GM19455 (cell line): ENCODE measurements at regions not wholly inside any gene's neighbourhood (a gene's known extent, or its start where the extent isn't known, plus 50 kb on each side); places are given as distances from the start of the nearest gene placed in this dataset.
A peak's percentile ranks its signal among the peaks of the same experiment; 100 is the strongest.

Experiments used
- ATAC-seq: cut with Tn5 transposase; IDR thresholded peaks from one replicate; pipeline ENCODE4 v1.9.1; 2021; ENCODE audit not compliant: unreplicated experiment

DNA sequence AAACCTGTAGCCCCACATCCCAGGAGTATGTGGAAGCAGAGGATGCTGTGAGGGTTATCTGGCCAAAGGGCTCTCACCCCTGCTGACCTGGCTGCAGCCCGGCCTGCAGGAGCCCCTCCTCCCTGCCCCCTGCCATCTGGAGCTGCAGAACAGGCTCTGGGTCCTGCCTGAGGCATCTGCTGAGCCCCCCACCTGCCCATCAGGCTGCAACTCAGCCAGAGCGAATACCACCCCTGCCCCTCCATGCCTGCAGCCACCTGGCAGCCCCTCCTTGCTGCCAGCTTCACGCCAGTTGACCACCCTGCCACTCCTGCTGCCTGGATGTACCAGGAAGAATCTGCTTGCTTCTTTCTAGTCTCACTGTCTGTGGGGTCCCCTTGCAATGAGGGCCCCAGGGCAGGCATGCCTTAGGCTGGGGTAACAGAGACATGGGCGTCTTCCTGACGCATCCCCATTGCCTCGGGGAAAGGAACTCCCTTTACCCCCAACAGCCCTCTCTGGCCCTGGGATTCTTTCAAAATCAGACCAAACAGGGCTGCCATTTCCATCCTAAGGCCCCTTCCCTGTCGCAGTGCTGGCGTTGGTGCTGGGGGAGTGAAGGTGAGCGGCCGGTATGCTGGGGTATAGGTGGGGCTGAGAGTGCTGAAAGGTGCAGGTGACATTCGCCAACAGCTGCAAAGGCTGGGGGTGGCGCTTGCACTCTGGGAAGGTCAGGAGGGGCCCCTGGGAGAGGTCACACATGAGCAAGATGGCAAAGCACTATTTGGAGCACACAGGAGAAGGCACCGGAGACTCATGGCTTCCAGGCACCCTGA is 1334.6 kb downstream of the TBC1D22A start:
- peak; percentile 10 for ATAC-seq

DNA sequence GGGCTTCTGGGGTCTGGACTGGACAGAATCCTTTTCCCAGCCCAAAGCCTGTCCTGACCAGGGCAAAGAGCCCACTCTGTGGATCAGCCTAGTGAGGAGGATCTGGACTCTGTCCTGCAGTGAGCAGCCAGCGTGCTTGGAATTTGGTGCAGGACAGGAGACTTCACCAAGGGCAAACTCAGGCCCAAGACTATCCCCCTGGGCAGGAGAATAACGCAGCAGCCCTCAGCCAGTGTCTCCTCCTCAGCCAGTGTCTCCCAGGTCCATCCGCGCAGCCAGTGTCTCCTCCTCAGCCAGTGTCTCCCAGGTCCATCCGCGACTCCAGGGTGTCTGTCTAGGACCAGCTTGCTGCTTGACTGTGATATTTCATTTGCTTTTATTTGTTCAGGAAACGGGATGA is 1334.0 kb downstream of the TBC1D22A start:
- no peak for ATAC-seq

DNA sequence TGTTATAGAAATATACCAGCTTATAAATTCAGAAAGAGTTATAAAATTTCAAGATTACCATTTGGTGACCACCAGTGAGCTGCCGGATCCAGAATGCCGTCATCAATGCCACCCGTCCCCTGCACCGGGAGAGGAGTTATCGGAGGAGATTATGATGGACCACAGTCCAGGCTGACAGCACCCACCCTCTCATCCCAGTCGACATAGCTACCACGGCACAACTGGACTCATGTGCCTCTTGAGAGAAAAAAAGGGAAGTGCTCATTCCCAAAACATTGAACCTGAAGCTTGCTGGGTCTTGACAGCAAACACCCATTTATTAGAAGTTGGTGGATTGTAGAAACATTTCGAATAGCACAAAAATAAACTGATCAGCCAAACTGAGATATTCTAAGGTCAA is 1331.5 kb downstream of the TBC1D22A start:
- no peak for ATAC-seq

DNA sequence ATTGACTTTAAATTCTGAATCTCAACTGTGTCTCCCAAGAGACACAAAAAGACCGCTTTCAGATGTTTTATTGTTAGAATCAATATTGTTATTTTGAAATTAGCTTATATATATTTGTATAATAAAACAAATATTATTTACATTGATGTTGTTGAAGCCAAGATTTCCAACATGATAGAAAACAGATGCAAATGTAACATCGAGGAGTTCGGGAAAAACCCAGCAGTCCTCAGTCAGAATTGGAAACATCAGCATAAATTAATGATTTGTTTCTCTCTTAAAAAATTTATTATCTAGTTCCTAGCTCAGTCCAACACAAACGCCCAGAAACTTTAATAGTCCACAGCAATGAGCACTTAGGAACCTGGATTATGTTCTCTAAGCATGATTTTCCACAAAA is 1330.4 kb downstream of the TBC1D22A start:
- no peak for ATAC-seq

DNA sequence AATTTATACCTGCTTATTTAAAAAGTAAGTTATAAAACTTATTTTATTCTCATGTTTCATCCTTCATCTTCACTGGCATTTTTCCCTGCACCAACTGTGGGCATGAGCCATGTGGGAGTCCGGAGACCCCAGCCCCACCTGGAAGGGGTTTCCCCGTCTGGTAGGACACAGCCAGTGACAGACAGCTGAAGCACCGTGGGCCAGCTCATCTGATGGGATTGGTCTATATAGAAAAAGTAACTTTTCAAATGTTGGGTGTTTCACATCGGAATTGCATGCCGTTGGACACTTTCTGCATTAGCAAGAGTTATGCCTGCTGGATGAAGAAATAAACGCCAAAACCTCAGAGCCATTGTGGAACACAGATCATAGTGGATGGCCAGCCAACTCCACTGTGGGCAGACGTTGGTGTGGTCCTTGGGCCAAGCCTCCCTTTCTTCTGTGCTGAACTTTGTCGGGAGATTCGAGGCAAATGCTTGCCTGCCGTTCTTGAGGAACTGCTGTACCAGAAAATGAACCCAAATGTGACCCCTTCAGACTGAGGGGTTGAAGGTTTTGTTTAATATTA is 1329.3 kb downstream of the TBC1D22A start:
- no peak for ATAC-seq

DNA sequence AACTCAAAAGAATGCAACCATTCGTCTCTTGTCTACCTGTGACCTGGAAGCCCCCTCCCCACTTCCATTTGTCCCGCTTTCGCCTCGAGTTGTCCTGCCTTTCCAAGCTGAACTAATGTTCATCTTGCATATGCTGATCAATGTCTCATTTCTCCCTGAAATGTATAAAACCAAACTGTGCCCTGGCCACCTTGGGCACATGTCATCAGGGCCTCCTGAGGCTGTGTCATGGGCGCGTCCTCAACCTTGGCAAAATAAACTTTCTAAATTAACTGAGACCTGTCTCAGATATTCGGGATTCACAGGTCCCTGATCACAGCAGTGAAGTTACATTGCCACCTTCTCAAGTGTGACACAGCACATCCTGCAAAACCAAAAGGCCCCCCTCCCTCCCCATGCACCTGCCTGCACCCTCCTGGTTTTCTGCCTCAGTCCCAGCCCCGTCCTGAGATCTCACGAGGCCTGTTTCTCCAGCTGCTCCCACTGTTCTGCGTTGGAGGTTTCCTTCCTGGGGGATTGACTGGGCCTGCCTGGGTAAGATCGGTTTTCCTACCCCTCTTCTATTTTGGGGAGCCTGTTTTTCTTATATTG is 1328.7 kb downstream of the TBC1D22A start:
- no peak for ATAC-seq

DNA sequence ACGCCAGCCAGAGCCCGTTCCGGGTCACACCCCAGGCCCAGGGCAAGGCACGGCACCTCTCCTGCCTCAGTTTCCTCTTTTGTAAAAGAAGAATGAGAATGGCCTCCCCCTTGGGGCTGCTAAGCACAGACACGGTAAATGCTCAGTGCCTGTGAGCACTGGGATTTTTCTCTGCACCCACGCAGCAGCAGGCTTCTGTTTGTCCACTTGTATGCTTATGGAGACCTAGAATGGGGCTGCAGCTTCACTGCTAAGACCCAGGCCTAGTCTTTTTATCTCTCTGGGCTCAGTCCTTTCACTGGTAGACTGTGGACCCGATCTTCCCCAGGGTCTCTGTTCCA is 1327.9 kb downstream of the TBC1D22A start:
- ATAC-seq: no peak

DNA sequence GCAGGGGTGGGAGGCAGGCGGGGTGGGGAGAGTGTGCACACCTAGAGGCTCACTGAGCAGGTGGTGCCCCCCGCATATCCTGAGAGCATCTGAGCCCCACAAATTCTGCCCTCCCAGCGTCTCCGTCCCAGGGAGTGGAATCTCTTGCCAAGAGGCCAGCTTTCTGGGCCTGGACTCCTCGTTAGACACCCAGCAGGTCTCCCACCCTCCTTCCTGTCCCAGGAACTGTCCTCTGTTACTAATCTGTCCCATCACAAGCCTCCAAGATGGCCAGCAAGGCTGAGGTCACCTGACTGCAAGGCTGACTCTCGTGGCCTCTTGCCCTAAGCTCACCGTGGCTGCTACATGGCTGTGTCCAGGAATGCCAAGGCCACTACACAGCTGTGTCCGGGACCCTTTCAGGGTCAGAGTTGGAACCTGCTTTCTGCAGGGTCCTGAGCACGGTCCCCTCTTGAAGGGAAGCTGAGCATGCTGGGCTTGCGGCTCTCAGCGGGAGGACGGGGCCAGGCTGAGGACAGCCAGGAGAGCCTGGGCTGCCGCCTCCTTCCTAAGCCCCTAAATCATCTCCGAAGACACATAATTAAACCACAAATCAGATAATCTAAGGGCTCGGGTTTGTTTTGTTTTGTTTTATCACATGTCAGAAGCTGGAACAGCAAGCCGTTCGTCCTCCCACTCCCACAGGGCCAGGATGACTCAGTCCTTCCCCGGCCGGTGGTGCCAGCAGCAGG is 1327.3 kb downstream of the TBC1D22A start:
- ATAC-seq: no peak

DNA sequence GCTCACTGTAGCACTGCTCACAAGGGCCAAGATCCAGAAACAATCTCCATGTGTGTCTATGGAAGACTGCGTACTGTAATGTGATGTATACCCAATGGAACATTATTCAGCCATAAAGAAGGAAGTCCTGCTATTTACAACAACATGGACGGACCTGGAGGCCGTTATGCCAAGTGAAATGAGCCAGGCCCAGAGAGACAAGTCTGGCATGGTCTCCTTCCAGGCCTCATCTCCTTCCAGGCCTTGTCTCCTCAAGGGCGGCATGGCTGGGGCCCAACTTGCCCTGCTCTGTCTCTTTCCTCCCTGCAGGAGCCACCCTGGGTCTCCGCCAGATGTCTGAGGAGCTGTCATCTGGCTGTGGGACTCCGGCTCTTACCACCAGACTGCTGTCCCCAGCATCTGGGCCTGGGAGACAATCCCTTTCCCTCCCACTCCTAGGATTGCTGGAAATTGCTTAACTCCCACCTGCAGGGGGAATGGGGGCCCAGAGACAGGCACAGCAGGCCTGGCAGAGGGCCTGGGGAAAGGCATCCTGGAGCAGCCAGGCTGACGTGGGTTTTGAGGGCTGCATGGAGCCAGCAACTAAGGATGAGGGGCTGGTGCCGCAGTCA is 1326.6 kb downstream of the TBC1D22A start:
- no peak for ATAC-seq

DNA sequence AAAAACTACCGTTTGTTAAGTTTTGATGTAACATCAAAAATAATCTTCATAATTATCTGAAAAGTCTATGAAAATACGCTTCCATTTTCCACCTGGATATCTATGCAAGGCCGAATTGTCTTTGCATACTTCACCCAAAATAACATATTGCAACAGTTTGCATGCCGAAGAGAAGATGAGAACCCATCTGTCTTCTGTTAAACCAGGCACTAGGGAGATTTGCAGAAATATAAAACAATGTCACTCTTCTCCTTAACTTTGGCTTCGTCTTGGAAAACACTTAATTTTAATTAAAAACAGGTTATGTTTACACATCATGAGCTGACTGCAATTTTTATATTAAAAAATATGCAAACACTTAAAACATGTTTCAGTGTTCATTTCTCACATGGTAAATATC is 1325.8 kb downstream of the TBC1D22A start:
- no peak for ATAC-seq

DNA sequence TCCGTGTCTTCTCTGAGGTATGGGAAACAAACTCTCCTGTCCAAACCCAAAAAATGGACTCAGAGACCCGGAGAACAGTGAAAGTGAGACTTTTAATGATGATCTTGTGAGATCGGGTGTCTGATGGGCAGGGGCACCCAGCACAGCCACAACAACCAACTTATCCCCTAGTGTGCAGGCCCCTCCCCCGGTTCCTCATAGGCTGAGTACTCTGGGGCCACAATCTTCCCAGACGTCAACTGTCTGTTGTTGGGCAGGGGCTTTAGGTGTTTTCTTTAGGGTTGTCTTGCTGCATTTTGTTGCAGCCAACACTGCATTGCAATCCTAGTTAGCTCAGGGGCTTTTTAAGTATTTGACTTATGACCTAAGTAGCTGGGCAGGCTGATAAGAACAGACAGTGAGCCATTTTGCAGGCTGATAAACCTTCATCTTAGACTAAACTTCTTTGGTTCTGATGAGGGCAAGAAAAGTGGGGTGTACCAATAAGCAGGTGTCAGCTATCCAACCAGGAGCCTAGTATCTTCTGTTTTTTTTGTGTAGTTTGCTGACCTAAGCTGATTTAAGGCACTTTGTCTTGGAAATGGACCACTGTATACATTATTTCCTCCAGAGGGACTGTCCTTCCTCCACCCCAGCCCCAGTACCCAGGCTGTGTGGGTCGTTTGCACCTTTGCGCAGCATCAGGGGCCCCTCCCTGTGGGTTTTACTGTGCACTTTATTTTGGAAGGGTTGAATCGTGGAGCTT is 1323.6 kb downstream of the TBC1D22A start:
- ATAC-seq: no peak

DNA sequence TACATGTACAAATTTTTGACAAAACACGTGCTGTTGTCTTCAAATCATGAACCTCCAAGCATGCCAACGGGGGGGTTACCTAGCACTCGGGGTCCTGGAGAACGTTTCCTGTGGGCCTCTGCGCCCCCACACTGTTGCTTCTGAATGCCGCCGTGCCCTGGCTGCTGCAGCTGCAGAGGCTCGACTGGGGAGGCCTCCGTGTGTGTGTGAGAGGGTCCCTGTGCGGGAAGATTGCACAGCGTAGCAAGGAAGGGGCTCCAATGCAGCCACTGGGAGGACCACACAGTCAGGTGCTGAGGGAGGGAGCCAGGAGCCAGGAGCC is 1322.2 kb downstream of the TBC1D22A start:
- no peak for ATAC-seq

DNA sequence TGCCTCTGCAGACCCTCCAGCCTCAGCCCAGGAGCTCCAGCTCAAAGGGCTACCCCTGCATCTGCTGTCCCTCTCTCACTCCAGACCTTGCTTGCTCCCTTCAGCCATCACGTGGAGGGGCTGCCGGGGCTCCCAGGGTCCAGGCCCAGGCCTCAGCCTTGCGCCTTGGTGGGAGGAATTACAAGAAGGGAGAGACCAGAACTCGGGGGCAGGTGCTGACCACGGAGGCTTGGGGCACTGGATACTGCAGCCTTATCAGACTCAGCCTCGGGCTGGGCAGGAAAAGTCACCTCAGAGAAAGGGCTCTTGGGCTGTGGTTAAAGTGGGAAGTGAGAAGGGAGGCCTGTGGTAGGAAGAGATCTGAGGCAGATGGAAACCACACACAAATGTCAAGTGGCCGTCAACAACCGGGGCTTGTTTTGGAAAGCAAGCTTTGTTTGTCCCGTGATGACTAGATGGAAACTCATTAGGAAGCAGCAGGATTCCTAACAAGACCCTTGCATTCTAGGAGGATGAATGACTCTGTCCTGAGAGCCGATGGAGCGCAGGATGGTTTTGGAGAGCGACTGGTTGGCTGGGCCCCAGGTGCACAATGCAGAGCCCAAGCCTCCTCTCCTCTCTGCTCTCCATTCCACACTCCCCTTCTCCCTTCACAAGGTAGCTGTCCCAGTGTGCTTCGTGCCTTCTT is 1321.7 kb downstream of the TBC1D22A start:
- ATAC-seq: no peak

DNA sequence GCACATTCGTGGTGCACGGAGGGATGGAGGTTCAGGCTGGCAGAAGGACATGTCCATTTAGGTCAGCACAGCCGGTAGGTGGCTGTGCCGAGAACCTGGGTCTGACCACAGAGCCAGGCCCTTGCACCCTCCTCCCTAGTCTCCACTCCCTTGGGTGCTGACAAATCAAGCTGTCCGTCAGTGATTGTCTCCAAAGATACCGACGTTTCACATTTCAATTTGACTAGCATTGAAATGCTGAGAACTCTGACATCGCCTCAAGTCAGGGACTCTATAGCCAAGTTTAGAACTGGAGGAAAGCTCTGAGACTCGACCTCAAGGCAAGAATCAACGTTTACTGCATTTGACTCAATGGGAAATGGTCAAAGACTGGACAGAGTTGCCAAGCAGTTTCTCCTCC is 1321.1 kb downstream of the TBC1D22A start:
- ATAC-seq: no peak

DNA sequence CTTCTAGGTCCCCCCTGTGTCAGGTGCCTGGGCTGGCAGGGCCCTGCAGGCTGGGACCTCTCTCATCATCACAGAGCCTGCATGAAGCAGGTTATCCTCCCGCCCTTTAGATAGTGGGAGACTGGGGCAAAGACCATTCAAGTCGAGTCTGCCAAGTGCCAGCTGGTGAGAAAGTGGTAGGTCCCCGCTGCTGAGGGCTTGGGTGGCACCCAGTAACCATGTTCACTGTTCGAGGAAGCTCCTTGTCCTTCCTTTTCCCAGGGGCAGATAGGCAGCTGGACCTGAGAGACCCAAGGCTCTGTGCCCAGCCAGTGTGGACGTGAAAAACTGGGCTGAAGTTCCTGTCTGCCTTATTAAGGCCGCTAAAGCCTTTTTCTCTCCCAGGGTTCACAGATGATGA is 1319.8 kb downstream of the TBC1D22A start:
- no peak for ATAC-seq

DNA sequence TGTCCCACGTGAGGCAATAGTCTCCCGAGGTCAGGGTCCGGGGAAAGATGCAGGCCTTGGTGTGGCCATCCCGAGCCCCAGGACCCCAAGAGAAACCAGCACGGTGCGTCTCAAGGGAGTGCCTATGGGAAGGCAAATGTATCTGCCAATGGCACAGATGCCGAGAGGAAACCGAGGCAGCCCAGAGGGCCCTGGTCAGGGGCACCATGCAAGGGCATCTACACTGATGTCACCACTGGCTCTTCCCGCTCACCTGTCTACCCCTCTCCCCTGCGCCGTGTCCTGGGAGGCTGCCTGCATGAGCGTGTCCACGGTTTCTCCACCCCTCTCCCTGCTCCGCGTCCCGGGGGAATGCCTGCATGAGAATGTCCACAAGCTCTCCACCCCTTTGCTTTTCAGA is 1318.8 kb downstream of the TBC1D22A start:
- no peak for ATAC-seq

DNA sequence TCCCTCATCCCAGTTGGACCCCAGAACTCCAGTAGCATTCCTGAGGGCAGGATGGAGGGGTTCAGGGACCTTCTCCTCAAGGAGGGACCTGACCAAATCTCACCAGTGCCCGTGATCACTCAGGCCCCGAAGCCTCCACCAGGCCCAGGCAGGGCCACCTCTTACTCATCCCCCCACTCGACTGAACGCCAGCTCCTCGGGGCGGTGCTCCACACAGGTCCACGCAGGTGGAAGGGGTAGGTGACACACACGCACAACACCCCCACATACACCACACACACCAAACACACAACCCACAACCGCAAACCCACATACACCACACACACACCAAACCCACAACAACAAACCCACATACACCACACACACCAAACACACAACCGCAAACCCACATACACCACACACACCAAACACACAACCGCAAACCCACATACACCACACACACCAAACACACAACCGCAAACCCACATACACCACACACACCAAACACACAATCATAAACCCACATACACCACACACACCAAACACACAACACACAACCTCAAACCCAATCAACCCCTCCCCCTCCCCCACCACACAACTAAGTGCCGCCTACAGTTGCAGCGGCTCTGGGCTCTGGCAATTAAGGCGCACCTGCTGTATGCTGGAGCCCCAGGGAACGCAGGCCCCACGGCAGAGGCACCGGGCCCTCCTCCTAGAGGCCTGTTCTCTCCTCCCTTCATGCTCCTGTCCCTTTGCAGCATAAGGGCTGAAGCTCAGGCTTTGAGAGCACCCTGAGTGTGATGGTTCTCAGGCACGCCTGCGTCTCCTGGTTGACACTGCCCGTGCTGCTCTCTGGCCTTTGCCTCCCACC is 1318.1 kb downstream of the TBC1D22A start:
- ATAC-seq: no peak

DNA sequence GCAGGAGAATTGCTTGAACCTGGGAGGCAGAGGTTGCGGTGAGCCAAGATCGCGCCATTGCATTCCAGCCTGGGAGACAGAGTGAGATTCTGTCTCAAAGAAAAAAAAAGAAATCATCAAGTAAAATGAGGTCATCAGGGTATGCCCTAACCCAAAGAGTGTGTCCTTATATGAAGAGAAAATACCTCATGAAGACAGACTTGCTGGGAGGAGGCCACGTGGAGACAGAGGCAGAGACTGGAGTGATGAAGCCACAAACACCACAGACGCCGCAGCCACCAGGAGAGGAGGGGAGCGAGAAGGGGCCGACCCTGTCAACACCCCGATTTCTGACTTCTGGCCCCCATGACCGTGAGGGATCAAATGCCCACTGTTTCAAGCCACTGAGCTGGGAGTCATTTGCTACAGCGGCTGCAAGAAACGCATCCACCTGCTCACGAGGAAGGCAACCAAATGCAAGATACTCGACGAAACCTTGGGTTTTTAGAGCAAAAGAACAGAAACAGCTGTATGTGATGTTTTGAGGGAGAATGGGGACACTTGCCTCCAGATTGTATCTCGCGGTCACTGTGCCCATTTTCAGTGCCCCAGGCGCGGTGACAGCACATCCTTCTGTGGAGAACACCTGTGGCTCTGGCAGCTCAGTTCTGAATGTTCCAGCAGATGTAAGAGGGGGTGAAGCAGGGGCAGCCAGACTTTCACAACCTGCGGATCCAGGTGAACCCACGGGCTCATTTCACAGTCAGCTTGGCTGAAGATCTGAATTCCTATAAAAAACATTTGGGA is 1317.2 kb downstream of the TBC1D22A start:
- no peak for ATAC-seq

DNA sequence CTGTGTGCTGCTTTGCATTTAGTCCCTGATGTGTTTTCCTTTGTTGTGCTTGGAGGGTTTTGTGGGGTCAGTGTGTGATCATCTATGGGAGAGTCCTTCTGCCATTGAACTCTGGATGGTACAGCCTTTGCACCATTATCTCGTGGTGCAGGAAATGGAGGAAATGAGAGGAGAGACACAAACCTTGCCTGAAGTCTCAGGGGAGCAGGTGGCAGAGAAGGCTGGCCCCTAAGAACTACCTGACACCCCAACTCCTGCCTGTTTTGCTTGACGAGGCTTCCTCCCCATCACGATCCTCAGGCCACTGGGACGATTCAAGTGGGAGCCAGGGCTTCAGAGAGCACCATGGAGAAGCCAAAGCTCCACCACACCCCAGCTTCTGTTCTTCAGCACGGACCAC is 1316.4 kb downstream of the TBC1D22A start:
- no peak for ATAC-seq
